ENCODE measurements at regions not wholly inside any gene's neighbourhood (a gene's known extent, or its start where the extent isn't known, plus 50 kb on each side); places are given as distances from the start of the nearest gene placed in this dataset.
"Not testable (repeated sequence)": the region's sequence is repeated elsewhere in the genome, so short reads cannot be mapped to it uniquely, and the experiment has no call there.

- H3K36me3 ChIP-seq (ENCODE audit: control insufficient read depth, insufficient read depth, low read length); H3K4me1 ChIP-seq (replicated peaks in 1 of 2; ENCODE audit: control insufficient read depth in 2 of 2, insufficient read depth in 2 of 2, low read length in 2 of 2); FAIRE-seq; H3K4me2 ChIP-seq (ENCODE audit: insufficient read depth, low read length); H3K4me3 ChIP-seq; ATAC-seq; CTCF ChIA-PET (ENCODE audit: low intra/inter-chr PET ratio); H3K79me2 ChIP-seq (ENCODE audit: control insufficient read depth, insufficient read depth, low read length); BruUV-seq (replicated peaks); DNase-seq (ENCODE audit: extremely low read depth in 1 of 4, low spot score in 3 of 4); H3K9me1 ChIP-seq (ENCODE audit: control insufficient read depth, insufficient read depth, low read length); H3K27me3 ChIP-seq (ENCODE audit: control insufficient read depth in 2 of 2, insufficient read depth in 2 of 2, low read length in 2 of 2); H4K20me1 ChIP-seq (replicated peaks; ENCODE audit: control insufficient read depth, insufficient read depth, low read length); H3K27ac ChIP-seq (ENCODE audit: extremely low read depth, low read depth, low read length); POLR2A ChIA-PET; H2AFZ ChIP-seq (ENCODE audit: low read depth, low read length); H3K9ac ChIP-seq (ENCODE audit: insufficient read depth in 1 of 2, low read depth in 2 of 2, low read length in 2 of 2); H3K9me3 ChIP-seq (replicated peaks; ENCODE audit: control insufficient read depth, insufficient read depth, low read depth, low read length); in situ Hi-C loops (cut with MboI); intact Hi-C loops (cut with micrococcal nuclease): not testable (repeated sequence)
- WGBS (ENCODE audit: insufficient coverage, low coverage, missing lambda C conversion rate) = 0% methylated on average over 2 of the region's 2 CpGs
- TF ChIP-seq MAFK (IDR thresholded peaks at IDR 0.05; ENCODE audit: low read length) = peak; percentile 69
- TF ChIP-seq MAFF (IDR thresholded peaks at IDR 0.05; ENCODE audit: low read length) = peak; percentile 58
- TF ChIP-seq ZNF316 (IDR thresholded peaks at IDR 0.05) = peak; percentile 28; the same call in 1 of the 2 replicates
Measured at GRCh38 chr11:50147946-50148345, 115.3 kb downstream of the OR4C45 start.

DNA sequence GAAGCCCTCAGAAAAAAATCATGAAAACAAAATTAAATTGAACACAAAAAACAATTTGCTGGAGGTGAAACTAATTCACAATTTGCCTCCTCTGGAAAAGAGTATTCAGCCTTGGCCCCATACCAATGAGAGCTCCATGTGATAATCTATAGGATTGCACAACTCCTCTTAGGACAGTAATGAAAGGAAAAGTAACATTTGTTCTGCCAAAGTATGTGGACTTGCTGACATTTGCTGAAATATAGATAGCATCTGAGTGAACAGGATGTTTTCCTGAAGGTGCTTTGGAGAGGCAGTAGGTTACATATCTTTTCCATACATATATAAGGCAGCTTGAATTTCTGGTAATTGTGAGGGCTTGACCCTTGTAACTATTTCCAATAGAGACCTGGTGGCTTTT lies 122.8 kb downstream of the OR4C45 start:
- in situ Hi-C loops (cut with MboI) (no loop called here), intact Hi-C loops (cut with micrococcal nuclease) (no loop called here)
- Histone ChIP-seq H3K9me1 (ENCODE audit: control insufficient read depth, insufficient read depth, low read length) (no peaks in the 10 kb centered on the region), H2AFZ (ENCODE audit: low read depth, low read length) (no peak overlapping the region), H3K27me3 (ENCODE audit: control insufficient read depth in 2 of 2, insufficient read depth in 2 of 2, low read length in 2 of 2) (no peaks in the 10 kb centered on the region), H3K4me3 (no peak overlapping the region), H3K4me2 (ENCODE audit: insufficient read depth, low read length) (no peak overlapping the region), H4K20me1 (replicated peaks; ENCODE audit: control insufficient read depth, insufficient read depth, low read length) (no peaks in the 10 kb centered on the region), H3K9ac (ENCODE audit: insufficient read depth in 1 of 2, low read depth in 2 of 2, low read length in 2 of 2) (no peak overlapping the region), H3K4me1 (replicated peaks in 1 of 2; ENCODE audit: control insufficient read depth in 2 of 2, insufficient read depth in 2 of 2, low read length in 2 of 2) (no peaks in the 10 kb centered on the region), H3K27ac (ENCODE audit: extremely low read depth, low read depth, low read length) (no peak overlapping the region), H3K79me2 (ENCODE audit: control insufficient read depth, insufficient read depth, low read length) (no peaks in the 10 kb centered on the region), H3K9me3 (replicated peaks; ENCODE audit: control insufficient read depth, insufficient read depth, low read depth, low read length) (no peaks in the 10 kb centered on the region), H3K36me3 (ENCODE audit: control insufficient read depth, insufficient read depth, low read length) (no peaks in the 10 kb centered on the region)
- FAIRE-seq (no peak), ATAC-seq (no peak), DNase-seq (ENCODE audit: extremely low read depth in 1 of 4, low spot score in 3 of 4) (no peak)
- ChIA-PET CTCF (ENCODE audit: low intra/inter-chr PET ratio) (no interaction called here), POLR2A (no interaction called here)
- no TSS peak for BruUV-seq (replicated peaks)
- no peak for TF ChIP-seq CEBPG (CRISPR knock-in tag; IDR thresholded peaks at IDR 0.05)
- TF ChIP-seq CEBPG (tag; conservative IDR thresholded peaks at IDR 0.05 in 1 of 2, IDR thresholded peaks at IDR 0.05 in 1 of 2) = no peak
- TF ChIP-seq, protein P1, sequence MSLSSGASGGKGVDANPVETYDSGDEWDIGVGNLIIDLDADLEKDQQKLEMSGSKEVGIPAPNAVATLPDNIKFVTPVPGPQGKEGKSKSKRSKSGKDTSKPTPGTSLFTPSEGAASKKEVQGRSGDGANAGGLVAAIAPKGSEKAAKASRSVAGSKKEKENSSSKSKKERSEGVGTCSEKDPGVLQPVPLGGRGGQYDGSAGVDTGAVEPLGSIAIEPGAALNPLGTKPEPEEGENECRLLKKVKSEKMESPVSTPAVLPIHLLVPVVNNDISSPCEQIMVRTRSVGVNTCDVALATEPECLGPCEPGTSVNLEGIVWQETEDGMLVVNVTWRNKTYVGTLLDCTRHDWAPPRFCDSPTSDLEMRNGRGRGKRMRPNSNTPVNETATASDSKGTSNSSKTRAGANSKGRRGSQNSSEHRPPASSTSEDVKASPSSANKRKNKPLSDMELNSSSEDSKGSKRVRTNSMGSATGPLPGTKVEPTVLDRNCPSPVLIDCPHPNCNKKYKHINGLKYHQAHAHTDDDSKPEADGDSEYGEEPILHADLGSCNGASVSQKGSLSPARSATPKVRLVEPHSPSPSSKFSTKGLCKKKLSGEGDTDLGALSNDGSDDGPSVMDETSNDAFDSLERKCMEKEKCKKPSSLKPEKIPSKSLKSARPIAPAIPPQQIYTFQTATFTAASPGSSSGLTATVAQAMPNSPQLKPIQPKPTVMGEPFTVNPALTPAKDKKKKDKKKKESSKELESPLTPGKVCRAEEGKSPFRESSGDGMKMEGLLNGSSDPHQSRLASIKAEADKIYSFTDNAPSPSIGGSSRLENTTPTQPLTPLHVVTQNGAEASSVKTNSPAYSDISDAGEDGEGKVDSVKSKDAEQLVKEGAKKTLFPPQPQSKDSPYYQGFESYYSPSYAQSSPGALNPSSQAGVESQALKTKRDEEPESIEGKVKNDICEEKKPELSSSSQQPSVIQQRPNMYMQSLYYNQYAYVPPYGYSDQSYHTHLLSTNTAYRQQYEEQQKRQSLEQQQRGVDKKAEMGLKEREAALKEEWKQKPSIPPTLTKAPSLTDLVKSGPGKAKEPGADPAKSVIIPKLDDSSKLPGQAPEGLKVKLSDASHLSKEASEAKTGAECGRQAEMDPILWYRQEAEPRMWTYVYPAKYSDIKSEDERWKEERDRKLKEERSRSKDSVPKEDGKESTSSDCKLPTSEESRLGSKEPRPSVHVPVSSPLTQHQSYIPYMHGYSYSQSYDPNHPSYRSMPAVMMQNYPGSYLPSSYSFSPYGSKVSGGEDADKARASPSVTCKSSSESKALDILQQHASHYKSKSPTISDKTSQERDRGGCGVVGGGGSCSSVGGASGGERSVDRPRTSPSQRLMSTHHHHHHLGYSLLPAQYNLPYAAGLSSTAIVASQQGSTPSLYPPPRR (CRISPR knock-in tag; IDR thresholded peaks at IDR 0.05; ENCODE audit: borderline replicate concordance) = no peak
- no peak for TF ChIP-seq SMC3 (conservative IDR thresholded peaks at IDR 0.05; ENCODE audit: insufficient read depth, low read depth, low read length)
- no peak for TF ChIP-seq CHD2 (IDR thresholded peaks at IDR 0.05; ENCODE audit: low read depth, low read length)
- TF ChIP-seq HNRNPUL1 (IDR thresholded peaks at IDR 0.05; ENCODE audit: low read length) = no peak
- TF ChIP-seq COPS2 (conservative IDR thresholded peaks at IDR 0.05) = no peak
- no peak for TF ChIP-seq RBBP5 (IDR thresholded peaks at IDR 0.05; ENCODE audit: borderline replicate concordance, insufficient read depth, low read length, poor library complexity, severe bottlenecking)
- TF ChIP-seq ZNF644 (tag; IDR thresholded peaks at IDR 0.05; ENCODE audit: low read depth) = no peak
- no peak for TF ChIP-seq RBM17 (IDR thresholded peaks at IDR 0.05; ENCODE audit: borderline replicate concordance, low read depth, low read length)
- no peak for TF ChIP-seq SMAD3 (CRISPR knock-in tag; conservative IDR thresholded peaks at IDR 0.05)
